ENCODE measurements at regions not wholly inside any gene's neighbourhood (a gene's known extent, or its start where the extent isn't known, plus 50 kb on each side); places are given as distances from the start of the nearest gene placed in this dataset.
"Not testable (repeated sequence)": the region's sequence is repeated elsewhere in the genome, so short reads cannot be mapped to it uniquely, and the experiment has no call there.

GRCh38 chr6:112475083-112475482 lies 128.0 kb downstream of the RFPL4B start:
- Histone ChIP-seq H3K4me2 (ENCODE audit: low read depth, low read length) (no peak overlapping the region), H3K9me2 (replicated peaks; ENCODE audit: insufficient read depth, low read length) (no peaks in the 10 kb centered on the region), H3K79me2 (ENCODE audit: low read length) (no peaks in the 10 kb centered on the region), H3K4me3 (ENCODE audit: low read length) (no peak overlapping the region), H3K27ac (ENCODE audit: low read length) (no peak overlapping the region), H2AFZ (ENCODE audit: low read length) (no peak overlapping the region), H4K20me1 (ENCODE audit: insufficient read depth, low read length) (no peaks in the 10 kb centered on the region), H3K9ac (ENCODE audit: low read length) (no peak overlapping the region), H3K27me3 (replicated peaks; ENCODE audit: insufficient read depth, low read length) (no peaks in the 10 kb centered on the region), H3F3A (ENCODE audit: insufficient read depth, low read length) (no peaks in the 10 kb centered on the region), H3K4me1 (ENCODE audit: low read length) (no peaks in the 10 kb centered on the region), H3K9me3 (replicated peaks; ENCODE audit: insufficient read depth, low read length) (no peaks in the 10 kb centered on the region), H3K36me3 (replicated peaks; ENCODE audit: insufficient read depth, low read length) (no peaks in the 10 kb centered on the region)
- no peak for TF ChIP-seq EZH2 (optimal IDR thresholded peaks at IDR 0.05; ENCODE audit: low read depth, low read length)
- no peak for TF ChIP-seq CTCF (IDR thresholded peaks at IDR 0.05; ENCODE audit: low read length)
- no peak for TF ChIP-seq EZH2phosphoT487 (IDR thresholded peaks at IDR 0.05; ENCODE audit: low read length)
- DNase-seq = no peak

- no peaks in the 10 kb centered on the region for H3F3A ChIP-seq (ENCODE audit: insufficient read depth, low read length)
- no peaks in the 10 kb centered on the region for H3K36me3 ChIP-seq (replicated peaks; ENCODE audit: insufficient read depth, low read length)
- DNase-seq = no peak
These were observed 130.0 kb downstream of the RFPL4B start for GRCh38 chr6:112477125-112477524.

GRCh38 chr6:112478036-112478435 lies 130.9 kb downstream of the RFPL4B start:
- Histone ChIP-seq H3K4me3 (ENCODE audit: low read length) (no peak overlapping the region), H3K9me2 (replicated peaks; ENCODE audit: insufficient read depth, low read length) (no peaks in the 10 kb centered on the region), H3K27me3 (replicated peaks; ENCODE audit: insufficient read depth, low read length) (no peaks in the 10 kb centered on the region), H3K9me3 (replicated peaks; ENCODE audit: insufficient read depth, low read length) (no peaks in the 10 kb centered on the region), H3K4me2 (ENCODE audit: low read depth, low read length) (no peak overlapping the region), H3K9ac (ENCODE audit: low read length) (no peak overlapping the region), H3K27ac (ENCODE audit: low read length) (no peak overlapping the region), H3F3A (ENCODE audit: insufficient read depth, low read length) (no peaks in the 10 kb centered on the region), H3K36me3 (replicated peaks; ENCODE audit: insufficient read depth, low read length) (no peaks in the 10 kb centered on the region), H4K20me1 (ENCODE audit: insufficient read depth, low read length) (no peaks in the 10 kb centered on the region), H3K4me1 (ENCODE audit: low read length) (no peaks in the 10 kb centered on the region), H3K79me2 (ENCODE audit: low read length) (no peaks in the 10 kb centered on the region), H2AFZ (ENCODE audit: low read length) (no peak overlapping the region)
- no peak for DNase-seq
- TF ChIP-seq EZH2 (optimal IDR thresholded peaks at IDR 0.05; ENCODE audit: low read depth, low read length) = no peak
- no peak for TF ChIP-seq CTCF (IDR thresholded peaks at IDR 0.05; ENCODE audit: low read length)
- no peak for TF ChIP-seq EZH2phosphoT487 (IDR thresholded peaks at IDR 0.05; ENCODE audit: low read length)

More at GRCh38 chr6:112477125-112477524, 130.0 kb downstream of the RFPL4B start:
- Histone ChIP-seq H3K27me3 (replicated peaks; ENCODE audit: insufficient read depth, low read length) (no peaks in the 10 kb centered on the region), H3K4me3 (ENCODE audit: low read length) (no peak overlapping the region), H3K27ac (ENCODE audit: low read length) (no peak overlapping the region), H3K4me2 (ENCODE audit: low read depth, low read length) (no peak overlapping the region), H3K79me2 (ENCODE audit: low read length) (no peaks in the 10 kb centered on the region), H3K9ac (ENCODE audit: low read length) (no peak overlapping the region), H3K4me1 (ENCODE audit: low read length) (no peaks in the 10 kb centered on the region), H3K9me3 (replicated peaks; ENCODE audit: insufficient read depth, low read length) (no peaks in the 10 kb centered on the region), H2AFZ (ENCODE audit: low read length) (no peak overlapping the region), H3K9me2 (replicated peaks; ENCODE audit: insufficient read depth, low read length) (no peaks in the 10 kb centered on the region), H4K20me1 (ENCODE audit: insufficient read depth, low read length) (no peaks in the 10 kb centered on the region)
- TF ChIP-seq CTCF (IDR thresholded peaks at IDR 0.05; ENCODE audit: low read length) = no peak
- TF ChIP-seq EZH2 (optimal IDR thresholded peaks at IDR 0.05; ENCODE audit: low read depth, low read length) = no peak
- TF ChIP-seq EZH2phosphoT487 (IDR thresholded peaks at IDR 0.05; ENCODE audit: low read length) = no peak

- not testable (repeated sequence) for H3K27ac ChIP-seq (ENCODE audit: low read length); H3K9me2 ChIP-seq (replicated peaks; ENCODE audit: insufficient read depth, low read length); H3K4me2 ChIP-seq (ENCODE audit: low read depth, low read length); H3K9ac ChIP-seq (ENCODE audit: low read length); H3K4me1 ChIP-seq (ENCODE audit: low read length); H3K9me3 ChIP-seq (replicated peaks; ENCODE audit: insufficient read depth, low read length); H3K27me3 ChIP-seq (replicated peaks; ENCODE audit: insufficient read depth, low read length); H3F3A ChIP-seq (ENCODE audit: insufficient read depth, low read length); H3K4me3 ChIP-seq (ENCODE audit: low read length); H2AFZ ChIP-seq (ENCODE audit: low read length); DNase-seq; H4K20me1 ChIP-seq (ENCODE audit: insufficient read depth, low read length); H3K36me3 ChIP-seq (replicated peaks; ENCODE audit: insufficient read depth, low read length); H3K79me2 ChIP-seq (ENCODE audit: low read length)
These were observed 132.8 kb downstream of the RFPL4B start for GRCh38 chr6:112479975-112480374.

Measured in MM.1S (cell line).